Stimulated activated CD4-positive, alpha-beta T cell treated with anti-CD3 and anti-CD28 coated beads, Interleukin-2, amount 100 ng/mL, for 24 hours (primary cell): ENCODE measurements at regions not wholly inside any gene's neighbourhood (a gene's known extent, or its start where the extent isn't known, plus 50 kb on each side); places are given as distances from the start of the nearest gene placed in this dataset.
"Not testable (repeated sequence)": the region's sequence is repeated elsewhere in the genome, so short reads cannot be mapped to it uniquely, and the experiment has no call there.

Experiments used
- DNase-seq, 2 donors: peaks; one replicate each; pipeline ENCODE4 v3.0.0-alpha.2; 2020

DNA sequence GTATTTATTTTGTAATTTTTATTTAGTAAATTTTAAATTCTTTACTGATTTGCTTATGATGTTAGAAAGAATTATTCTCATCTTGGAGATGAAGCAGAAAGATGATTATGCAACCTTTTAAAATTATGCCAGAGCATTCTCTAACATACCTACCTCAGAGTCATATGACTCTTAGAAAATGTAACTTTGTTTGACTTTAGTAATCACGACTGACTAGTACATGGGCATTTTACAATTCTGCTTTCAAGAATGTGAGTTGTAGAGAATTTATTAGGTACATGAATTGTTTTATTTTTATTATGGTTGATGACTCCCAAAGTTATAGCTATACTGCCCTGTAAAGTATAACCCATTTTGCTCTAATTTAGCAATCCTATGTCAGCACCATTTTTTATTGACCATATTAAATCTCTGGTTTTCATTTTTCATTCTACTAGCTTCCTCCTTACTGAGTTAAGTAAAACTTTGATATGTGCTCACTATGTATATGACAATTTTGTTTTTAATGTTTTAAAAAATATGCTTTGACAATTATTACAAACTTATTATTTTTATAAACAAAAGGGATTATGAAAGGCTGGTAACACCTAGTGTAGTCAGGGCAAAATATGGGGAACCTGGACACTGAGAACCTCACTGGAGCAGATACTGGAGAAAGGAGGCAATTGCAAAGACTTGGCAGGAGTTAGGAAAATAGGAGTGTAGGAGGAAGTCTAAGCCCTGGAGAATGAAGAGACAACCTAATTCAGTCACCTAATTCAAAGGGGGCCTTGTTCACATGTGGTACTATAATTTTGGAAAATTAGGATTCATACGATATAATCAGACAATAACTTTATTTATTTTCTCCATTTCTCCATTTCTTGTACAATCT is 249.7 kb upstream of the DAB2 start:
- DNase-seq: no peak

DNA sequence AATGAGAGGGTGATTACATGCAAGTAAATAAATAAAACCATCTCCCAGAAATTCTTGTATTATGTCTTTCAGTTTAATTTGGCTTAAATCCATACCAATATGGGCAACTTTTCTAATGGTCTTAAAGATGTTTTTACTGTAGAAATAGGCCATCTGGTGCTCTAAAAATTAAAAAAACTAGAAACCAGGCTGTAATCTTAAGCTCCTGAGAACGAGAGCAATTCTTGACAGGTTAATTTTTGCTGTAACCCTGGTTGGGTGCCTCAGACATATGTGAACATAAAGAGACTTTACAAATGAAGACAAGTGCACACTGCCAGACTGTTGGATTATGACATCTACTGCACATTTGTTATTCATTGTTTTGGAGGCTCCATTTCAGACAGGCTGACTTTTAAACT is 246.8 kb upstream of the DAB2 start:
- DNase-seq: no peak

DNA sequence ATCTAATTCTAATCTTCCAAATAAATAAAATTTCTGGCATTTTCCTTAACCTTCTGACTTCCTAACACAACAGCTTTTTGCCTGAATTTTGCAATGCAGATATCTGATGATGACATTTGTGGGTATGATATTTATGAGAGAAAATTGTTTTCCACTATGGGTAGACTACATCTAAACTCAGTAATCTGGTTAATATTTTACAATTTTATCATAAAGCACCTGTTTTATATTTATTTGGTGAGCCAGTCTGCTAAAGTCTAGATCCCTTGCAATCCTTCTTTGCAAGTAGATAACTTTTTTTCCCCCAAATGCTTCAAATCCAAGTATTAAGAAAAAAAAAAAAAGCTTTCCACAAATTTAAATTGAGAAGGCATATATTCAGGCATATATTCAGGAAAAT is 246.2 kb upstream of the DAB2 start:
- no peak for DNase-seq

DNA sequence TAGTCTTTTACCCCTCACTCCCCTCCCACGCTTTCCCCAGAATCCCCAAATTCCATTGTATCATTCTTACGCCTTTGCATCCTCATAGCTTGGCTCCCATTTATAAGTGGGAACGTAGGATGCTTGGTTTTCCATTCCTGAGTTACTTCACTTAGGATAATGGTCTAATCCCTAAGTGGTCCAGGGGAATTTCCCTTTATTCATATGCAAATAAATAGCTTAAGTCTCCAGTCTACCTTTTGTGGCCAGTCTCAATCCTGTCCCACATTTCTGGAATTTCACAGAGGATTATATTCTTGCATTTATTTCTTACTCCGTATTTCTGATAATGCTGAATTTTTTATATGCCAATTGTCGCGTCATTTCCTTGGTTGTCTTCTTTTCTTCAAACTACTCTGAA is 245.6 kb upstream of the DAB2 start:
- no peak for DNase-seq

DNA sequence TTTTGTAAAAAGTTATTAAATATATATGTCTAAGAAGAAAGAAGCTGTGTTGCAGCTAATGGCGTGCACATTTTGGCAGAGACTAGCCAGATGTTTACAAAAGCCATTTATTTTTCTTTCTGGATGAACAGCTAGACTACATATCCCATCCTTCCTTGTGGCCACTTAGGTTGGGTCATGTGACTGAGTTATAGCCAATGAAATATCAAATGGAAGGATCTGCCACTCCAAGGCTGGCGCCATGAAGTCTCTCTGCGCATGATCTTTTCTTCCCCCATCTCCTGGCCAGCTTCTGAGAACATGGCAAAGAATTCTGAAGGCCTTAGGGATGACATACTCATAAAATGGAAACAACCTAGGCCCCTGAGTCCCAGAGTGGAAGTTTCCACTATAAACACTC is 244.2 kb upstream of the DAB2 start:
- no peak for DNase-seq

DNA sequence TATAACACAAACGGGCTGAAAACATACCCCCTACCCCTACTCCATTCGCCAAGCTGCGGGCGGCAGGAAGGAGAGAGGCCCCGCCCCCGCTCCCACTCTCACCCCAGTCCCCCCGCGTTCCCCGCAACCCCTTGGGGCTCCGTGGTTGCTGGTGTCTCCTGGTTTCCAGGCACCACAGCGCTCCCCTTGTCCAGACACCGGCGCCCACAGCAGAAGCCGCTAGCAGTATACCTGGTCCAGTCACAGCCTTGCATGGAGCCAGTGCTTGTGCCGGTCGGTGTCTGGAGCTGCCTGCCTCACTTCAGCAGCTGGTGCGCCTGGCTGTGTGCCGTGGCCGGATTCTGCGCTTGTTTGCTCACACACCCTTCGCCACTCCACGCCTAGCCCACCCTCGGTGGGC is 240.5 kb upstream of the DAB2 start:
- DNase-seq: no peak

DNA sequence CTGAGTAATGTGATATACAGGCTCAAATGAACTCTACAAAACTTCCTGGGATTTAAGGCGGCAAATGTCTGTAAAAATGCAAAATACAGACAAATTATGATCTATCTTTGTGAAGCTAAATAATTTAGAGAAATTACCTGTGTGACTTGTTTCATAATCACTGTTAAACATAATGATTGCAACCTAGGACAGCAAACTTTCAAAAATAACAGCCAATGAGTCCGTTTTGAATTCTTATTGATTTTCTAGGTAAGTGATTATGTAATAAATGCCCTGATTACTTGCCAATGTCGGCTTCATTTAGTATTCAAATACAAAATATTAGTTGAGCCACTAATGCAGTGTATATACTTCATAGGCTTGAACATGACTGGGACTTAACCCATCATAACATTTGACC is 238.2 kb upstream of the DAB2 start:
- no peak for DNase-seq

DNA sequence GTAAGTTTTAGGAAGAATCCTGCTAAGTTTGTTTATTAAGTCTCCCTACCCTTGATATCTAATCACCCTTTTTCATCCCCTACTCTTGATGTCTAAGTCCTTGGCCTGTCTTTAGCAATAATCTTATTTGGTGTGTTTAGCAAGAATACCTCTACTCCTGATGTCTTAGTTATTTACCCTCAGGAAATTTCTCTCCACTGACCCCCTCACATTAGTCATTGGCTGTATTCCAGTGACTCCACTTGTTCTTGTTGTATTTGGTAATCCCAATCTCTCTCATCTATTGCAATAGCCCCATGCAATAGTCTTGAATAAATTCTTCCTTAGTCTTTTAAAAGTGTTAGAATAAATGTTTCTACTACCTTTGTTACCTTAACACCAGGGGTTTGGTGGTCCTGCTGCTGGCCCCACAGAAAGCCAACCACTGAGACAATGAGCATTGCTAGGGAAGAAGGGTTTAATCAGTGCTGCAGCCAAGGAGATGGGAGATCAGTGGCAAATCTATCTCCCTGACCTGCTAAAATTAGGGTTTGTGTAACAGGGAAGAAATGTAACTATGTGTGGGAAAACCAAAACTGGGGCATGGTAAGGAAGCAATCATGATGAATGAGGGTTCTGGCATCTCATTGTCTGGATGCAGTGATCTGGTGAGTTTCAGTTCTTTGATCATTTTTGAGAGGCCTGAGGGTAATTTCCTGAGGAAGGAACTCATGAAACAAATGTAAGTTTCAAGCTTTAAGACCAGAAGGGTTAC is 236.4 kb upstream of the DAB2 start:
- DNase-seq: no peak

DNA sequence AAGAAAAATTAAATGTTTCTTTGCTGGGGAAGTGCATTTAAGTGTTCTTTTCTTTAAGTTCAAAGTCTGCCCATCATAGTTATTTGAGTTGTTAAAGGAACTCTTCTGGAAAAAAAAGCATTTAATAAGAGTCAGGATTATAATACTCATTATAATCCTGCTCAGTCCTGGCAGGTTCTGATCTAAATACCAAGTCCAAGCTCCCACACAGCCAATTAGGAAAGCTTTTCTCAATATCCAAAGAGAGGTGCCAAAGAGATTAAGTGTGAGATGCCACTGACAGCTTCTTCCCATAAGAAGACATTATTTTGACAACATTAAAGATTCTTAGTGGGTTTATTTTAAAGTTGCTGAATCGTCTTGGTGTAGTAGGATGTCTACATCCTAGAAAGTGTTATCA is 235.2 kb upstream of the DAB2 start:
- DNase-seq: no peak

DNA sequence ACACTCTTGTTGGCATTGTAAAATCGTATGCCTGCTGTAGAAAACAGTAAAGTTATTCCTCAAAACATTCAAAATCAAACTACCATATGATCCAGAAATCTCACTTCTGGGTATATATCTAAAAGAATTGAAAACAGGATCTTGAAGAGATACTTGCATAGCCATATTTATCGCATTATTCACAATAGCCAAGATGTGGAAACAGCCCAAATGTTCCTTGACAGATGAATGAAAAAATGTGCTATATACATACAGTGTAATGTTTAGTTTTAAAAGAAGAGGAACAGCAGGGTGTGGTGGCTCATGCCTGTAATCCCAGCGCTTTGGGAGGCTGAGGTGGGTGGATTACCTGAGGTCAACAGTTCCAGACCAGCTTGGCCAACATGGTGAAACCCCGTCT is 234.1 kb upstream of the DAB2 start:
- no peak for DNase-seq

DNA sequence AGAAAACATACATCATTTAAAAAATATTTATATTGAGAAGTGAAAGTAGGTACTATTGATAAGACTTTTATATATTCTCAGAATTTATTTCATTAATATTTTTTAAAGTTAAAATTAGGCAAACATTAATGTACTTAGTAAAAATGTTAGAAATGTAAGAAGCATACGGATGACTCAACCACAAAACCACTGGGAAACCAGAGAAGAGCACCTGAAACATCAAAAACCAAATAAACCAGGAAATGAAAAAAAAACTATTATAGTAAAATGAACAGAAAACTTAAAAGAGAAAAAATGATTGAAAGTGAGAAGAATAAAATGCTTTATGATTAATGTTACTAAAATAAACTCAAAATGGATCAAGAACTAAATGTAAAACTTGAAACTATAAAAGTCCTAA is 233.2 kb upstream of the DAB2 start:
- no peak for DNase-seq

DNA sequence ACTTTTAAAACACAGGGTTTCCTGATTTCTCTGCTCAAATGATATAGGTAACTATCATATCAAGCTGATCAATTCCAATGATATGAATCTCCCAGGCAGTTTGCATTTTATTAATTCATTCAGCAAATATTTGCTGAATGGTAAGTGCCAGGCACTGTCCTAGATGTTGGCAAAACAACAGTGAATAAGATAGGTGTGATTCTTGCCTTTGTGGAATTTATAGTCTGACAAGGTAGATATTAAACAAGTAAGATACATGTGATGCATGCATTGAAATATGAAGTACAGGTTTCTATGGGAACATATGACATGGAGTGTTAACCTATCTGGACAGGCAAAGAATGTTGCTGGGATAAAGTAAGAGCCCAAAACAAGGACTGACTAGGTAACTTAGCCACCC is 231.8 kb upstream of the DAB2 start:
- DNase-seq: no peak

DNA sequence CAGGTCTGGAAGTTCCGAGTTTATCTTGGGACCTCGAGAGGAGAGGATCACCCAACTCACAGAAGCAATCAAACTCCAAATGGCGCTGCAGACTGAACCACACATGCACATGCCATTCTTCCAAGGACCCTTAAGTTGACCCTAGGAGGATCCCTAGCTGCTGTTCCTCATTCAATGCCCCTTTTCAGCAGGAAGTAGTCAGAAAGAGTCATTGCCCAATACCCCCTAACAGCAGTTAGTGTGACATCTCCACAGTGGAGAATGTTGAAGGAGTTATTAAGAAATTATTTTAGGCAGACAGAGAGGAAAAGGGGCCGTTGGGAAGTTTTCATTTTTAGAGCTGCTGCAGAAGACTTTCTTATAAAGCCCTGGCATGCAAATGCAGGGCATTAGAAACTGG is 229.9 kb upstream of the DAB2 start:
- no peak for DNase-seq

DNA sequence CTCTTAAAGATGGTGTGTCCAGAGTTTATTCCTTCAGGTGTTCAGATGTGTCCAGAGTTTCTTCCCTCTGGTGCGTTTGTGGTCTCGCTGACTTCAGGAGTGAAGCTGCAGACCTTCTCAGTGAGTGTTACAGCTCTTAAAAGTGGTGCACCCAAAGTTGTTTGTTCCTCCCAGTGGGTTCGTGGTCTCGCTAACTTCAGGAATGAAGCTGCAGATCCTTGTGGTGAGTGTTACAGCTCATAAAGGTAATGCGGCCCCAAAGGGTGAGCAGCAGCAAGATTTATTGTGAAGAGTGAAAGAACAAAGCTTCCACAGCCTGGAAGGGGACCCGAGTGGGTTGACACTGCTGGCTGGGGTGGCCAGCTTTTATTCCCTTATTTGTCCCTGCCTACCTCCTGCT is 227.7 kb upstream of the DAB2 start:
- not testable (repeated sequence) for DNase-seq

DNA sequence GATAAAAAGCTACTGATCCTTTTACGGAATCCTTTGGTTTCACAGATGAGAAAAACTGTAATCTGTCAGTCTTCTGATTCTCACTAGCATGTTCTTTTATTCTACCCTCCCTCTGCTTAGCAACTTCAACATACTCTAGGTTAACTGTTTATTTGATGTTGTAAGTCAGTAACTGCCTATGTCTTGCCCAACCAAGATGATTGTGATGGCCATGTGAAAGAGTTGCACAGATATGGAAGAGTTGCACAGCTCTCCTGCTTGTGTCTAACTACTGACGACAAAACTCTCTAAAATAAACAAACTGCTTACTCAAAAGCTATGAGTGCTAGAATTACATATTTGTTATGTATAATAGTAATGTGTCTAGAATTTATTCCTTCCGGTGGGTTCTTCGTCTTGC is 227.3 kb upstream of the DAB2 start:
- no peak for DNase-seq

DNA sequence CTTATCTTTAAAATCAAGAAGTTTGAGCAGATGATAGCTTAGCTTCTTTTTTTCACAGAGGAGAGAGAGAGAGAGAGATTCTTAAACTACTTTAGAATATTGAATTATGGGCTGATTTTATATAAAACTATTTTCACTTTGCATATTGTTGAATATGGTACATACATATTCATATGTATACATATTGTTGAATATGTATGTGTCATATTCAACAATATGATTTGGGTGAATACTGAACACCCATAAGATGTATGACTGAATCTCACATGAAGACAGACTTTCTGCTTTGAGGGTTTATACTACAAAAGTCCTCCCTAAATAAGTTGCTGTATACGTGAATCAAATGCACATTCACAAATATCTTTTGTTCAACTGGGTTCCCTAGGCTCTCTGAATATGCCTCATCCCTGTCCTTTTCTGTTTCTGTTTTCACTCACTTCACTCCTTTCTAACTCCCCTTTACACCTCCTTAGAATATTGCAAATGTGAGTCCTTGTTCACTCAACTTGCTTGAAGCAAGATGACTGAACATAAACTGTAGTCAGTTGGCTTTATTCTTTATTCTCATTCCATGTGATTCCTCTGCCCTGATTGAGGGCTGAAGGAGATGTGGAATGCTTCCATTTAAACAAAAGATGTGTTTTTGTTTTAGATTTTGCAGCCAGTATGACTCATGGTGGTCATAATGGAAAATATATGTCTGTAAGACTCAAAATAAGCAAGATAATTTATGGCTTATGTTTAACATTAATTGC is 225.4 kb upstream of the DAB2 start:
- DNase-seq: no peak

DNA sequence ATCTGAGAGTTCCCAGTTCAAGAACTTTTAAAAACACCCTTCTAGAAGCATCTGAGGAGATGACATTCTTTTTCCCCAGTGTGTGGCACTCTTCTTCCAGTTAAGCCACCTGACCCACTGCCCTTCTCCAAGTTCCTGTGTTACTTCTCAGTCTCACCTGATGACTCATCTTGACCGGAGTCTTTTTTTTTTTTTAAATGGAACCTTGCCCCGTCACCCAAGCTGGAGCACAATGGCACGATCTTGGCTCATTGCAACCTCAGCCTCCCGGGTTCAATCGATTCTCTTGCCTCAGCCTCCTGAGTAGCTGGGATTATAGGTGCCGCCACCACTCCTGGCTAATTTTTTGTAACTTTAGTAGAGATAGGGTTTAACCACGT is 224.1 kb upstream of the DAB2 start:
- no peak for DNase-seq

DNA sequence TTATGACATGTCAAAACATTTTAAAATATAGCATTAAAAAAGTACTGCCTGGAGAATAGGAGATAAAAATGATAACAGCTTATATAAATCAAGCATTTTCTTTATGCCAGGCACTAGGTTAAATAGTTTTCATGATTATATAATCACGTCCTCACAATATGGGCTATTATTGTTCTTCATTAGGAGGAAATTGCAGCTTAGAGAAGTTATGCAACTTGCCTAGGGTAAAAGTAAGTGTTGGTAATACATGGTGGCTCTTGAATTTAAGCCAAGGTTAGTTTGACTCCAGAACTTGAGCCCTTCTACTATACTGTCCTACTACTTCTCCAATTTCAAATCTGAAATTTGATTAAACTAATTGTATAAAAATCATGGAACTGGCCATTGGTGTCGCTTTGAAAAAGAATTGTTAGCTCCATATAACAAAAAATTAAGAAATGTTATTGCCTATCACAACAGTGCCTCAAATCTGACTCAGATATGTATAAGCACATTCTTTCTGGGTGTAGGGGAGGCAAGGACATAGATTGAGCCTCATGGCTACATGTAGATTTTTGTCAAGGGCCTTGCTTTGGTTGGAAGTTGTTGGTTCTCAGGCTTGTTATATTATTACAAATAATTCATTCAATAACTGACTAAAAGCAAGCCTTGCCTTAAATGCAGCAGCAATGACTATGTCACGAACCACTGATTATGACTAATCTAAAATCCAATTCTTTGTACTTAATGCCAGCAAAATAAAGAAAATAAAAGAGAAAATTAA is 223.5 kb upstream of the DAB2 start:
- no peak for DNase-seq

DNA sequence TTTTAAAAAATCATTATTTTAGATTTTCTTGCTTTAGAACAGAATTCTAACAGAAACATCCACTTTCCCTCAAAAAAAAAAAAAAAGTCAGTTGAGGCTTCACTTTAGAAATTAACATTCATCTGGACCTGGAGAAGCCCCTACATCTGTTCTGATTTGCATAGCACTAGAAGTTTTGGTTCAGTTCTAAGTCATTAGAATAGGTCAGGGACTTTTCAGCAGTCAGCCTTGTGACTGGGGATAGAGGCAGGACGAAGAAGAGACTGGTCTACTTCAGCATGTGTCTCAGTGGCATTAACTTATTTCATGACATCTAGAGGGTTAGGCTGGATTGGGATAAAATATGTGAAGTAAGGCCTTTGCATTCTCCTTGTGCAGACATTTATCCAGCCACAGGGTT is 215.8 kb upstream of the DAB2 start:
- DNase-seq: no peak

DNA sequence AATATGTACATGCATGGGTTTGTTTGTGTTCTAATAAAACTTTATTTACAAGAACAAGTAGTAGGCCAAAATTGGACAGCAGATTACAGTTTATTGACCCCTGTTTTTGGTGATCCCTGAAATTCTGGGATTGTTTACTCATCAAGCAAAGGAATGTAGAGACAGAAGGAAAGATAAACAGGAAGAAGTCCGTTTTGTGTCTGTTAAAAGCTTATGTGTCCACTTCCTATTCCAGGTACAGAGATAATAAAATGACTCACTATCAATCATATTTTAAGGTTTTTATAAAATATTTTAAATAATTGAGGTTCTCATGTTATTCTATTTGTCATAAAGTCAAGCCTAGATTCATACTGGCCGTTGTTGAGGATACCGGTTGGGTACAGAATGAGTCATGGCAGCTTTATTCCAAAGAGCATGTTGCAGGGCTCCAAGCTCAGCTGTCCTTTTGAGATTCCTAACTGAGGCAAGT is 214.9 kb upstream of the DAB2 start:
- no peak for DNase-seq

DNA sequence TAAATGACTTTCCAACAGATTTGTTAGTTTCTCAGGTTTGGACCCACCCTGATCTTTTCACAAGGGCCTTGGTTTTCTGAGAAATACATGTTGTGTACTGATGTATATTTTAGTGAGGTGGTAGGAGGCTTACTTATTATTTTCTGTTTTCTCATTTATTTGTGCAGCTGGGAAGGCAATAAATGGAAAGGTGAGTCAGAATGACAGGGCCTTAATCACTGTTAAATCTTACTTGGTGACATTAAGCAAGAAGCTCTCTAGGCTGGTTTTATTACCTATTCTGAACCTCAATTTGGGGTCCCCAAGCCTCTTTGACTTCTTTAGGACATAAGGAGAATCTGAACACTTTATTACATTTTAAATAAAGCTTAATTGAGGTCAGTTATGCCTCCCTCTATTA is 214.0 kb upstream of the DAB2 start:
- DNase-seq: no peak

DNA sequence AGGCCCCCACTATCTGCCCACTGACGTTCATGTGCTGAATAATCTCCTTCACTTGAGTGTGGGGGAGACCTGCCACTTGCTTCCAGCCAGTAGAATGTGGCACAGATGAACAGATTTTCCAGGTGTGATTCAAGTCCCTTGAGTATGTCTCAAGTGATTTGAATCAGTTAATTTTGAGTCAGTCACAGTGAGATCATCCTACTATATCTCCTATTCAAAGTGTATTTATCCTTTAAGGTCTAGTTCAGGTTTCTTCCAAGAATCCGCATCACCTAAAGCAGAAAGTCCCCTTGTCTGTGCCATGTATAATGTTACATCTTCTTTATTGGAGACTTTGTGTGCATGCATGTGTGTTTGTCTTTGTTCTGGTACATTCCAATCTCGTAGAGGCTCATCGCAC is 208.3 kb upstream of the DAB2 start:
- no peak for DNase-seq

DNA sequence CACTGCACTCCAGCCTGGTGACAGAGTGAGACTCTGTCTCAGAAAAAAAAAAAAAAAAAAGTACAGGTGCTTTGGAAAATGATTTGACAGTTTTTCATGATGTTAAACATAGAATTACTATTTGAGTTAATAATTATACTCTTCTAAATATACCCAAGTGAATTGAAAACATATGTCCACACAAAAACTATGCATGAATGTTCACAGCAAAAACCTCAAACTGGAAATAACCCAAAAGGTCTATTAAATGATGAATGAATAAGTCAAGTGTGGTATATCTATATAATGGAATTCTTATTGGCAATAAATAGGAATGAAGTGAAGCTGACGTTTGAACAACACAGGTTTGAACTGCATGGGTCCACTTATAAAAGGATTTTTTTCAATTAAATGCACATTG is 207.2 kb upstream of the DAB2 start:
- no peak for DNase-seq
